Activated CD4-positive, alpha-beta T cell treated with anti-CD3 and anti-CD28 coated beads, Interleukin-2, Interleukin-6, amounts not matched to agents 100 ng/mL and 50 ng/mL, durations not matched to agents 16 hours and 8 hours (primary cell): ENCODE measurements at regions not wholly inside any gene's neighbourhood (a gene's known extent, or its start where the extent isn't known, plus 50 kb on each side); places are given as distances from the start of the nearest gene placed in this dataset.

Source experiments
- DNase-seq: peaks from one replicate; pipeline ENCODE4 v3.0.0-alpha.2; 2020

DNA sequence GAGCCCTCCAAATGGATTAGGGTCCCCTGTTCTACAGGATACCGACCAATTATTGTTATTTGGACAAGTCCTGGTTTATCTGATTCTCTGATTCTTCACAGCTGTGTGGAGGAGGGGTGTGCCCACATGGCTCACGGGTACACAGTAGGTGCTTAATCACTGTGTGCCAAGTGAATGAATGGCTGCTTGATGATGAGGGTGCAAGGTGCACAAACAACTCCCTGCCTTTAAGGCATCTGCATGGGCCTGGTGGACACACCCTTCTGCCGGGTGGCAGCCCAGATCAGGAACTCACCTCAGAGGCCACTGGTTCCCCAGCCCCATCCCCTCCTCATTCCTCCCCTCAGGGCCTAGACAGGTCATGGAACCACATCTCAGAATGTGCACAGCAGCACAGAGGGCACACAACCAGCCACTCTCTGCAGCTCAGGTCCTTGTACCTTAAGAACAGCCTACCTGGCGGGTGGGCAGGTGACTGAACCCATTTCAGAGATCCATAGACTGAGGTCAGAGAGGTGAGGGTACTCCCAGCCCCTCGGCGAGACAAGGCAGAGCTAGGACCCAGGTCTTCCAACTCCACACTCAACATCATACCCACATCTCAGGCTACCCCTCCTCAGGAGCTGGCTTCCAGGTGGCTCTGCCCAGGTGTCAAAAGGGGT lies 50.3 kb downstream of the SHANK2 start:
- DNase-seq: no peak

GRCh38 chr11:71201231-71201630 lies 51.1 kb downstream of the SHANK2 start:
- no peak for DNase-seq

DNA sequence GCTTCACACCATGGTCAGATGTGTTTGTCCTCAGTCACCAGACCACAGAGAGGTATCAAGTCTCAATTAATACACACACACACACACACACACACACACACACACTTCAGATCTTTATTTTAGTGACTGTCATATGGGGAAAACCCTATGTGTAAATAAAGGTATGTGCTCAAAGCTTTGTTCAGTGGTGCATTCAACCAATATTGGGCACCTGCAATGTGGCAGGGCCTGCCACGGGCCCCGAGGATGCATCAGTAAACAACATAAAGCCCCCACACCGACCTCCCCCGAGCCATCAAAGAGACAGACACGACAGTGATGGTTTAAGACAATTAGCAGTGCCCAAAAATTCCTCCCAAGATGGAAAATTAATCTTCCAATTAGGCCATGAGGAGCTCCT lies 51.6 kb downstream of the SHANK2 start:
- no peak for DNase-seq

DNA sequence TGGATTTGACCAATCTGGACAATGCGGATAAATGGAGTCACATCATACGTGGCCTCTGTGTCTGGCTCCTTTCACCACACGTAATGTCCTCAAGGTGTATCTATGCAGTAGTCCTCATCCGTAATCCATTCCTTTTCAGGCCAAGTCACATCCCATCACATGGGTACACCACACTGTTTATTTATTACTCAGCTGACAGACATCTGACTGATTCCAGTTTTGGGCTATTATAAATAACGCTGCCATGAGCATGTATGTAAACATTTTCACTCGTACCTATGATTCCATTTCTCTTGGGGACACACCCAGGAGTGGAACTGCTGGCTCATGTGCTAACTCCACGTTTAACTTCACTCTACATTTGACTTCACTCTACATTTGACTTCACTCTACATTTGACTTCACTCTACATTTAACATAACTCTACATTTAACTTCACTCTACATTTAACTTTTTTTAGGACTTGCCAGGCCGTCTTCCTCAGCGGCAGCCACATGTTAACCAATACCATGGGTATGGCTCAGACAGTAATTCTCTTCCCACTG lies 52.1 kb downstream of the SHANK2 start:
- DNase-seq: no peak

DNA sequence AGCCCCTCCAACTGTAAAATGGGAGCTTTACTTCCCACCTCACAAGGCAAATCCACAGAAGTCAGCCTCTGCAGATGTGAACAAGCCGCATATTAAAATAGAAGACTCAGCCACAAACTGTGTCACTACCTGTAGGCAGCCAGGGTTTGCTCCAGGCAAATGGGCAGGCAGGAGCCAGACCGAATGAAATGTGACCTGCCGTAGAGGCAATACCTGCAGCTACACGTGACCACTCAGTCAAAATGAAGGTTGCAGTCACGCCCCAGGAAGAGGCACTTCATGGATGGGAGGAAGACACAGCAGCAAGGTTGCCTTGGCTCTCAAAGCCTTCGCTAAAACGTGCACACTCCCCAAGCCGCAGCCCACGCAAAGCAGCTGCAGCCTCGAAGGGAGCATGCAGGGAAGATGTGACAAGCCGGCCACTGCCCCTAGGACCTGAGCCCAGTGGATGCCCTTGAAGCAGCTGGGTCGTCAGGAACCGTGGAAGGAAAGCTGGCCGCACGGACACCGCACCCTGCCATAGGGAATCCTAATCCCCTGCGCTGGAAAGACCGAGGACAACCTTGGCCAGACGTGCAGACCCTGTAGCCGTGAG lies 53.1 kb downstream of the SHANK2 start:
- DNase-seq: no peak

GRCh38 chr11:71198823-71199165 lies 53.6 kb downstream of the SHANK2 start:
- DNase-seq: no peak

DNA sequence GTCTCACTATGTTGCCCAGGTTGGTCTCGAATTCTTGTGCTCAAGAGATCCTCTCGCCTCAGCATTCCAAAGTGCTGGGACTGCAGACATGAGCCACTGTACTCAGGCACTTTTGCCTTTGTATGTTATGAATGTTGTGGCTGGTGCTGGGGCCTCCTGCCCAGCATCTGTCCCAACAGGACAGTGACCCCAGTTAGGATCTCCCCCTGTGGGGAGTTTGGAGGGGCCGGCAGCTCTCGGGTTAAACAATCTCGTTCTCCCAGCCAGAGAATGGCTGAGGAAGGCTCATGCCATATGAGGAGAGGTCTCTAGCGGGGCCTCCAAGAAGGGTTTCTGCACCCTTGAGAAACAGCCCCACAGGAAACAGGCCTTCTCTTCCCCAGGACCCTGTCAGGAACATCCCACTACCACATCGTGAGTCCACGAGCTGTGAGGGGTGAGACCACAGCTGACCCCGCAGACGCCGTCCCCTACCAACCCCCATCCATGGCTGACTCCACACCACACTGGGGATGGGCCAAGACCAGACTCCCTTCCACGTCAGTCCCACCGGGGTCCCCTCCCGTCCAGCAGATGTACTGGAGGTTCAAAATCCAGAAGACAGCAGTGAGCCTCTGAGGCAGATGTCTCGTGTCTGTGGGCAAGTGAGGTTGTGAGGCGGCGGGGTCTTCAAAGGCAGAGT lies 54.1 kb downstream of the SHANK2 start:
- no peak for DNase-seq

GRCh38 chr11:71197096-71197495 lies 55.3 kb downstream of the SHANK2 start:
- DNase-seq: no peak

- no peak for DNase-seq
These were observed 57.7 kb downstream of the SHANK2 start for GRCh38 chr11:71194710-71195109.

- no peak for DNase-seq
These were observed 58.9 kb downstream of the SHANK2 start for GRCh38 chr11:71193431-71193830.

- no peak for DNase-seq
These were observed 59.7 kb downstream of the SHANK2 start for GRCh38 chr11:71192629-71193028.

DNA sequence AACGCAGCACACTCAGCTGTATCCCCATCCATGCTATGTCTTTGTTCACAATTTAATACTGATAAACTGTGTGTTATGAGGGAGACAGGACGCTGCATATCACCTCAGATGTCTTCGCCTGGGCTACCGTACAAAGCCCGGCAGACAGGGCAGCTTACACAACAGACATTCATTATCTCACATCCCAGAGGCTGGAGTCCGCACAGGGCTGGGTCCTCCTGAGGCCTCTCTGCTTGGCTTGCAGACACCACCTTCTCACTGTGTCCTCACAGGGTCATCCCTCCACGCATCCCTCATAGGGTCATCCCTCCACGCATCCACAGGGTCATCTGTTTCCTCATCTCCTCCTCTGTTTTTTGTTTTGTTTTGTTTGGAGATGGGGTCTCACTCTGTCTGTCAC lies 61.2 kb downstream of the SHANK2 start:
- no peak for DNase-seq

DNA sequence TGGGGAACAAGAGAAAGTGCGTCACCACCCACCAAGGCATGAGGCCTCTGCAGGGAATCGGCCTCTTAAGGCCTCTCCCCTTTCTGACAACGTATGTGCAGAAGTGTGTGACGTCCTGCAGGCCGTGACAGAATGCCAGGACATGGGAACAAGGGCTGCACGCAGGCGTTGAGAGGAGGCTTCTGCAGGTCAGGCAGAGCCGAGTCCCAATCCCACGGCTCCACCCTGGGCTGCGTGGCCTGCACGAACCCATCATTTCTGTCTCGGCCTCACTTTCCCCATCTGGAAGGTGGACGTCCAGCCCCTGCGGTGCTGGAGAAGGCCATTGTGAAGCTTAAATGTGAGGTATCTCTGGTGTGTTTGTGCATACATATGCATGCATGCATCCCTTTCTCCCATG lies 61.8 kb downstream of the SHANK2 start:
- DNase-seq: no peak

GRCh38 chr11:71189768-71190315 lies 62.5 kb downstream of the SHANK2 start:
- DNase-seq: no peak

DNA sequence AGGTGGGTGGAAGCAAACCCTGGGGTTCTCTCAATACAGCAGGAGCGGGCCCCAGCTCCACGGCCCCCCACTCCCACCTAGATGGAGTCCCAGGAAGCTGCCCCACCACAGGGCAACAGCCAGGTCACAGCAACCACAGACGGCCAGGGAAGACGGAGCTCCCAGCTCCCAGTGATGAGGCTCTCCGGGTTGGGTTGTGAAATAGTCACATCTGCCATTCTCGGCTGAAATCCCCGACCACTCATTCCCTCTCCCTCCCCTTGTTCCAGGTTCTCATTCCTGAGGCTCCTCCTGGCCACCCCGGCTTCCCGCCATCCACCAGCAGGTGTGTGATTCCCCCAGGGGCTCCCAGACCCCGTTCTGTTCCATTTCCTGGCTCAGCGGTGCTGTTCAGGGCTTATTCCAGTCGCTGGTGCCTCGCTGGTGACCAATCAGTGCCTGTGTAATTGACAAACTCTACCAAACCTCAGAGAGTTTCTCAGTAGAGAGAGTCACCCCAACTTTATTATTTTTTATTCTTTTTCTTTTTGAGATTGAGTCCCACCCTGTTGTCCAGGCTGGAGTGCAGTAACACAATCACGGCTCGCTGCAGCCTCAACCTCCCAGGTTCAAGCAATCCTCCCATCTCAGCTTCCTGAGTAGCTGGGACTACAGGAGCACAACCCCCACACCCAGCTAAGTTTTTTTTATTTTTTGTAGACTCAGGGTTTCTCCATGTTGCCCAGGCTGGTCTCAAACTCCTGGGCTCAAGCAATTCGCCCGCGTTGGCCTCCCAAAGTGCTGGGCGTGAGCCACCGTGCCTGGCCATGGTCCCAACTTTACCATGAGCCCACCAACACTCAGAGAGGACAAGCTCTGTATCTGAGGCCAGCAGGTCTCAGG lies 63.2 kb downstream of the SHANK2 start:
- DNase-seq: no peak

DNA sequence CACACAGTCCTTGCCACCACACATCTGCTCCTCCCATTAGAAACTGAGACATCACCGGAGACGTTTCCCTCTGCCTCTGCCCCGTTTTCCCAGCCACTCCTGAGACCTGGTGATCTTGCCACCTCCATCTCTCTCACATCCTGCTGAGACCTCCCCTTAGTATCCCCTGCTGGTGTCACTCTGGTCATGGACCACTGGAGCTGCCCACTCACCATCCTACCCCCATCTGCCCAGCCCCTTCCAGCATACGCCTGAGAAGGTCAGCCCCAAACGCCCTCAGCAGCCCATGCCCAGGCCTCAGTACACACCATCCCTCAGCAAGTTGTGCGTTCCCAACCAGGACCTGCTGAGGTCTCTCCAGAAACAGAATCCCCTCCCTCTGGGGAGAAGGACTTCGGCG lies 64.3 kb downstream of the SHANK2 start:
- no peak for DNase-seq

DNA sequence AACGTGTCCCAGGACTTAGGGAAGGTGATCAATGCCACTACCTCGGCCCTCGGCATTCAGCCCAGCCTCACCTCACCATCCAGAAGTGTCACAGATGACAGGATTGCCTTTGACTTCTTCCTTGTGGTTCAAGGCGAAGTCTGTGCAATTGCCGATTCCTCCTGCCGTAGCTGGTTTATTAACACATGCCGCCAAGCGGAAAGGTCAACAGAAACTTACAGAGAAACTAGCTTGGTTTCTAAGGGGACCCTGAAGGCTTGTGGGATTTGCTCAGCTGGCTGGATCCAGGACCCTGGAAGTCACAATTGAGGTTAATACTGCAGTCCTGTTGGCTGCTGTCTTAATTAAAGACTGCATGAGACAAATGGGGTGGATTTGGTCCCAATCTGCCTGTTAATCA lies 65.6 kb downstream of the SHANK2 start:
- no peak for DNase-seq

- DNase-seq: no peak
These were observed 67.0 kb downstream of the SHANK2 start for GRCh38 chr11:71185411-71185810.

DNA sequence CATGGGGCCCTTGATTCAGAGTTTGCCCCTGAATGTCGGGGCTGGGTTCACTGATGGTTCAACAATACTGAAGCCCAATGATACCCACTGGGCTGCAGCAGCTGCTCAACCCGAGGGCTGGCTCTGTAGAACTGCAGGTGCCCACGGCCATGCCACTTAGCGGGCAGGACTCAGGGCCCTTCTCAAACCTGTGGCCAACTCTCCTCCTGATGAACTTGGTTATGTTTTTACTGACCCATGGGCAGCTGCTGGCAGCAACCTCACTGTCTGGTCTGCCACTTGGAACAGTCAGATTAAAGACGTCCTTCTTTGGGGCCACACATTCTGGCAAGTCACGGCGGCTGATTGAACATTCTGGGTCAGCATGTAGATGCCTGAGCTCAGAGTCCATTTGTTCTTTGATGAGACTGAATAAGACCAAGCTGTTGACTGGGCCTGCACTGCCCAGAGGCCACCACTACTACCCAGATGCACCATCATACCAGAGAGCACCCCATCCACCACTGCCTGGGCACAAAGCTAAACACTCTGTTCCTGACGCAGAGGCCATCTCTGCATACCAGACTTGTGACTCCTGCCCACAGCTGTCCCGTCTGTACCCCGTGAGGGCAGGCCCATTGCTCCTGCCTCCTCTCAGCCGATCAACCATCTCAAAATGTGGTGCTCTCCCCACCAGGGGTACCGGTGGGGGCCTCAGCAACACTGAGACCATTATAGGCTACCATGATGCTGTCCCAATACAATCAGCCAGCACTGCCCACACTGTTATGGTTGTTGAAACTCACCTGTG lies 67.8 kb downstream of the SHANK2 start:
- DNase-seq: no peak

DNA sequence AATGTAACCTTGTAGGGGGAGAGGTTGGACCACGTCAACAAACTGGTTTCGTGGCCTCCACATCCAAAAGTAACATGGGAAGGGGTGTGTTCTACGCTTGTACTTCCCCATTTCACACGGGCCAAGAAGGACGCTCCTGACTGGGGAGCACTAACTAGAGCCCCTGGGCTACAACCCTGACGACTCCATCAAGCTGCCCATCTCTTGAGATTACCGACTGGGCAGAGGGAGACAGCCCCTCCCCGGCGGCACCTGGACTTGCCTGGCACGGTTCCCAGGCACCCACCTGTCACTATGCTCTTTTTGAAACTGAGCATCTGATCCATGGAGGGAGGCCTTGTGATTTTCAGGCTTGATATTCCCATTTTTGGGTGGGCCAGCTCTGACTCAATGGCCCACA lies 68.5 kb downstream of the SHANK2 start:
- DNase-seq: no peak

DNA sequence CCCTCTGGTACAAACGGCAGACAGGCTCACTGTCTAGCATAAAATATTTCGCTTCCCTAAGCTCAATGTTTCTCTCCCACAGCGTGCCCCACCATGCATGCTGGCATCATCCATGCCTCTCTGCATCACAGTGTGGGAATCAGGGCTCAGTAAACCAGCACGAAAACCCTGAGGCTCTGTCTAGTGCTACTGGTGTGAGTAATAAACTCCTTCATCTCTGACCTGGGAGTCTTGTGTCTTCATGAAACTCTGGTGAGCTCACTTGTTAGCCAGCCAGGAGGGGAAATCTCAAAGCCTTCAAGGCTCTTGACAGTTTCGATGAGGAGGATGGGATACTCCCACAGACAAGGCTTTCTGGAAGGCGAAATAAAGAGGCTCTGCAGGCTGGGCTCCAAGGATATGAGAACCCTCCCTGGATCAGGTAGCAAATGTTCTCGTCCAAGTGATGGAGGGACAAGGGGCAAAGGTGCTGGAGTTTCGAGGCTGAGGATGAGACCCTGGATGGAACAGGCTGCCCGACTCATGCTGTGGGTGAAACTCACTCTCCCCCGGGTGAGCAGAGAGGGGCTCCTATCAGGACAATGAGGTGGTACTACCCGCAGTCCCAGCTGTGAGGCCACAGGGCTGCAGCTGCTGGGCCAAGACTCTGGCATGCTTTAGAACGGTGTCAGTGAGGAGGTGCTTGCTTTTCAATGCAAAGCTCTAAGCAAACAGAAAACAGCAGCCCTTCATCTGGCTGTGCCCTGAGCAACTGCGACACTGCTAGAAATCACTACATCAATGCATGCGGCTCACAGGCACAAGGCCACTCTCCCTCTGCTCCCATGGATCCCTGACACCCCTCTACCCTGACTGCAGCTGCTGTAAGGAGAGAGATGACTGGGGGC lies 69.3 kb downstream of the SHANK2 start:
- DNase-seq: no peak
